Mammary epithelial cell (primary cell): ENCODE measurements at regions not wholly inside any gene's neighbourhood (a gene's known extent, or its start where the extent isn't known, plus 50 kb on each side); places are given as distances from the start of the nearest gene placed in this dataset.

ENCODE experiments used
- EZH2 ChIP-seq: IDR thresholded peaks from 2 replicates; pipeline ENCODE4 v1.6.1; 2012; ENCODE audit warnings: low read length, inconsistent platforms, borderline replicate concordance
- TF ChIP-seq, protein P1 (sequence below), 2 donors: IDR thresholded peaks in 1 of 2; conservative IDR thresholded peaks in 1 of 2; 2 replicates each; pipeline ENCODE4 v1.5.1; 2011 to 2012; ENCODE audit warnings: inconsistent platforms in 2 of 2, low read length in 2 of 2, mild to moderate bottlenecking in 2 of 2, control low read depth in 1 of 2, low read depth in 1 of 2; ENCODE audit not compliant: insufficient read depth in 1 of 2; ENCODE audit errors: extremely low read depth in 1 of 2

DNA sequence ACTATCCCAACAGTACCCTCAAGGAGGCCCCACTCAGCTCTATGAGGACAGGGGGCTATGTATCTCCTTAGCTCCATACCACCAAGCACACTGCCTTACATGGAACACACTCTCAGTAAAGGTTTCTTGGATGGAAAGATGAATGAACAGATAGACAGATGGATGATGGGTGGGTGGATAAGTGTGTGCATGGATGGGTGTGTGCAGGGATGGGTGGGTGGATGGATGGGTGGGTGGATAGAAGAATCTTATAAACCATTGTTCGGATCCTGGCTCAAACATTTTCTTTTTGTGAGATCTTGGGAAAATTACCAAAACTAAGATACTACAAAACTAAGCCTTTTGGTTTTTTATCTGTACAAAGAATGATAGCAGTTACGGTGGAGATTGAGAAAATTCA lies 111.0 kb upstream of the NFIA start:
- TF ChIP-seq, protein P1, sequence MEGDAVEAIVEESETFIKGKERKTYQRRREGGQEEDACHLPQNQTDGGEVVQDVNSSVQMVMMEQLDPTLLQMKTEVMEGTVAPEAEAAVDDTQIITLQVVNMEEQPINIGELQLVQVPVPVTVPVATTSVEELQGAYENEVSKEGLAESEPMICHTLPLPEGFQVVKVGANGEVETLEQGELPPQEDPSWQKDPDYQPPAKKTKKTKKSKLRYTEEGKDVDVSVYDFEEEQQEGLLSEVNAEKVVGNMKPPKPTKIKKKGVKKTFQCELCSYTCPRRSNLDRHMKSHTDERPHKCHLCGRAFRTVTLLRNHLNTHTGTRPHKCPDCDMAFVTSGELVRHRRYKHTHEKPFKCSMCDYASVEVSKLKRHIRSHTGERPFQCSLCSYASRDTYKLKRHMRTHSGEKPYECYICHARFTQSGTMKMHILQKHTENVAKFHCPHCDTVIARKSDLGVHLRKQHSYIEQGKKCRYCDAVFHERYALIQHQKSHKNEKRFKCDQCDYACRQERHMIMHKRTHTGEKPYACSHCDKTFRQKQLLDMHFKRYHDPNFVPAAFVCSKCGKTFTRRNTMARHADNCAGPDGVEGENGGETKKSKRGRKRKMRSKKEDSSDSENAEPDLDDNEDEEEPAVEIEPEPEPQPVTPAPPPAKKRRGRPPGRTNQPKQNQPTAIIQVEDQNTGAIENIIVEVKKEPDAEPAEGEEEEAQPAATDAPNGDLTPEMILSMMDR (conservative IDR thresholded peaks at IDR 0.05 in 1 of 2, IDR thresholded peaks at IDR 0.05 in 1 of 2; ENCODE audit: extremely low read depth in 1 of 2, insufficient read depth in 1 of 2, low read depth in 1 of 2, low read length in 2 of 2), result no peak
- no peak for TF ChIP-seq EZH2
